HepG2 (cell line): ENCODE measurements at regions not wholly inside any gene's neighbourhood (a gene's known extent, or its start where the extent isn't known, plus 50 kb on each side); places are given as distances from the start of the nearest gene placed in this dataset.

Source experiments
- ATAC-seq: fragments of 200-7000 bp; cut with Tn5 transposase; 3 replicates; pipeline ENCODE4 v1.9.1; 2020; ENCODE audit warnings: mild to moderate bottlenecking, moderate library complexity
- BruUV-seq: library from RNA; stranded (reverse); fragments of 400-500 nt; replicated peaks from 2 replicates; lab custom pipeline; 2021; lab: Mats Ljungman, UMichigan
- CTCF ChIA-PET: fragments of 300-600 bp; formaldehyde crosslinking; extraction: SDS; loops from one replicate; lab custom pipeline; 2021; ENCODE audit warnings: low total read pairs, inconsistent platforms, low intra/inter-chr PET ratio; lab: Yijun Ruan, JAX
- POLR2A ChIA-PET: fragments of 350-600 bp; sonication (Branson Sonifier 250); formaldehyde crosslinking; loops from one replicate; lab custom pipeline; 2020; ENCODE audit warnings: antibody characterized with exemption, inconsistent platforms; lab: Yijun Ruan, JAX
- DNase-seq: peaks from one replicate; pipeline ENCODE4 v3.0.0-alpha.2; 2015; ENCODE audit warnings: low spot score
- FAIRE-seq: peaks from 3 replicates; lab custom pipeline; 2011; peaks lifted over from hg19 to GRCh38; lab: Jason Lieb, UNC
- H2AFZ ChIP-seq: one replicate; pipeline ENCODE4 v1.6.1; 2011; ENCODE audit warnings: low read length, inconsistent platforms
- H3K27ac ChIP-seq: fragments of 300-600 bp; 3 replicates; pipeline ENCODE4 v1.8.0; 2011; ENCODE audit warnings: mixed run types, mild to moderate bottlenecking, mixed read lengths, low read length, inconsistent platforms; ENCODE audit not compliant: insufficient read depth; ENCODE audit errors: extremely low read length
- H3K27me3 ChIP-seq, 2 experiments: fragments of 200-600 bp in 1 of 2; 2 replicates in 1 of 2; 3 replicates in 1 of 2; pipeline versions ENCODE4 v1.6.0 to v1.8.0; 2011; ENCODE audit warnings: low read length in 2 of 2, mild to moderate bottlenecking in 2 of 2, moderate library complexity in 2 of 2, inconsistent platforms in 1 of 2; ENCODE audit not compliant: insufficient read depth in 2 of 2, control insufficient read depth in 1 of 2
- H3K36me3 ChIP-seq, 2 experiments: fragments of 200-600 bp in 1 of 2; replicated peaks in 1 of 2; 2 replicates in 1 of 2; 3 replicates in 1 of 2; pipeline versions ENCODE4 v1.5.1 to v1.8.0; 2011; ENCODE audit warnings: low read length in 2 of 2, inconsistent platforms in 1 of 2; ENCODE audit not compliant: insufficient read depth in 2 of 2, control insufficient read depth in 1 of 2
- H3K4me1 ChIP-seq: 2 replicates; pipeline ENCODE4 v1.5.1; 2012; ENCODE audit warnings: low read length, inconsistent platforms; ENCODE audit not compliant: insufficient read depth
- H3K4me2 ChIP-seq: 2 replicates; pipeline ENCODE4 v1.6.0; 2011; ENCODE audit warnings: low read depth, low read length, inconsistent platforms
- H3K4me3 ChIP-seq, 3 experiments: fragments of 200-600 bp in 1 of 3; sonication (generic), shearing (Covaris generic) in 1 of 3; replicated peaks in 1 of 3; 2 replicates each; pipeline ENCODE4 v1.5.1; 2011 to 2016; ENCODE audit warnings: low read length in 3 of 3, inconsistent platforms in 2 of 3, low read depth in 2 of 3, mild to moderate bottlenecking in 2 of 3, control low read depth in 1 of 3, mixed read lengths in 1 of 3; ENCODE audit not compliant: insufficient read depth in 1 of 3
- H3K79me2 ChIP-seq: one replicate; pipeline ENCODE4 v1.6.1; 2011; ENCODE audit warnings: low read length, inconsistent platforms; ENCODE audit not compliant: insufficient read depth
- H3K9ac ChIP-seq: 2 replicates; pipeline ENCODE4 v1.6.0; 2011; ENCODE audit warnings: mild to moderate bottlenecking, low read depth, low read length, inconsistent platforms; ENCODE audit not compliant: insufficient read depth
- H3K9me3 ChIP-seq: 2 replicates; pipeline ENCODE4 v1.5.1; 2012; ENCODE audit warnings: mild to moderate bottlenecking, low read length
- H4K20me1 ChIP-seq: 2 replicates; pipeline ENCODE4 v1.6.0; 2011; ENCODE audit warnings: inconsistent platforms, mild to moderate bottlenecking, low read length, moderate library complexity; ENCODE audit not compliant: insufficient read depth
- BCL6 ChIP-seq: IDR thresholded peaks from 2 replicates; pipeline ENCODE4 v1.6.1; 2016; ENCODE audit warnings: missing genetic modification reagents, missing compliant biosample characterization
- PRPF4 ChIP-seq: fragments of 200-400 bp; formaldehyde crosslinking; IDR thresholded peaks from 2 replicates; pipeline ENCODE4 v1.6.1; 2016; ENCODE audit warnings: low read length, low read depth; ENCODE audit not compliant: poor library complexity, severe bottlenecking
- RFXANK ChIP-seq: IDR thresholded peaks from 2 replicates; pipeline ENCODE4 v1.6.1; 2016
- RXRB ChIP-seq: IDR thresholded peaks from 2 replicates; pipeline ENCODE4 v1.6.1; 2016; ENCODE audit warnings: borderline replicate concordance, missing genetic modification reagents, missing compliant biosample characterization
- SMARCE1 ChIP-seq: fragments of 450-650 bp; IDR thresholded peaks from 2 replicates; pipeline ENCODE4 v1.6.1; 2017; ENCODE audit warnings: borderline replicate concordance
- ZBTB38 ChIP-seq: sonication (generic); formaldehyde crosslinking; IDR thresholded peaks from 2 replicates; pipeline ENCODE4 v1.5.1; 2020; ENCODE audit warnings: mild to moderate bottlenecking, missing genetic modification reagents
- ZBTB7A ChIP-seq: sonication (generic); formaldehyde crosslinking; IDR thresholded peaks from 2 replicates; pipeline ENCODE4 v1.8.0; 2022; ENCODE audit warnings: mild to moderate bottlenecking, missing genetic modification reagents
- ZMYM2 ChIP-seq: sonication (generic); formaldehyde crosslinking; IDR thresholded peaks from 2 replicates; pipeline ENCODE4 v1.8.0; 2022; ENCODE audit warnings: mild to moderate bottlenecking, missing genetic modification reagents
- ZNF788 ChIP-seq: sonication (generic); formaldehyde crosslinking; IDR thresholded peaks from 2 replicates; pipeline ENCODE4 v1.5.0; 2020; ENCODE audit warnings: mild to moderate bottlenecking, missing genetic modification reagents, borderline replicate concordance
- WGBS: methylation state at CpG from one replicate; pipeline ENCODE4 v1.1.6; 2017; ENCODE audit warnings: low lambda C conversion rate; 5-methylcytosine and 5-hydroxymethylcytosine counted together
- in situ Hi-C: cut with HindIII; loops from 2 replicates; pipeline ENCODE4 v1.10.0; 2017; ENCODE audit warnings: low pct_unique_long_range_greater_than_20kb; ENCODE audit not compliant: extremely low pct_ligation_motif_present
- intact Hi-C: fragments of 100-400 bp; cut with micrococcal nuclease; formaldehyde crosslinking; loops from one replicate; pipeline ENCODE4 v1.10.0; 2022; ENCODE audit not compliant: unreplicated experiment
- TF ChIP-seq, protein P1 (sequence below): sonication (generic); formaldehyde crosslinking; IDR thresholded peaks from 2 replicates; pipeline ENCODE4 v1.4.0; 2020; ENCODE audit warnings: mild to moderate bottlenecking, low read depth, missing genetic modification reagents
- TF ChIP-seq, protein P2 (sequence below): sonication (generic); formaldehyde crosslinking; IDR thresholded peaks from 2 replicates; pipeline ENCODE4 v1.8.0; 2022; ENCODE audit warnings: missing genetic modification reagents, mild to moderate bottlenecking, borderline replicate concordance

DNA sequence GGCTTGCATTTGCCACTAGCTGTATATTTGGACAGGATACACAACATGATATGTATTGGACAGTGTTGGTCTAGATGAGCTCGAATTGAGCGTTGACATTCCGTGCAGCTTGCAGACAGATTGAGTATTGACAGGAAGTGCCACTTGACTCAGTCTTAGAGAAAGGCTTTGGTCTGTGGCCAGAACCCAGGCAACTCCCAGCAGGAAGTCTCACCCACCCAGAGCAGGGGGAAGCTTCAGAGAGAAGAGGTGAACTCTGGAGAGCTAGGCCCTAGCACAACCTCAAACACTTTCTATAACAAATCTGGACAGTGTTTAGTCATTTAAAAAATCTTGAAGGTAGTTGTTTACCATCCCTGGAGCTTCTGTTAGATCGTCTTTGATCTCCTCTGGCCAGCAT lies 280.5 kb downstream of the FBXW7 start:
- Histone ChIP-seq H3K27ac (no peak overlapping the region), H3K4me2 (no peak overlapping the region), H3K4me3 (no peak overlapping the region), H3K4me1 (peaks cover 17% of the 10 kb centered on the region), H2AFZ (no peak overlapping the region), H3K79me2 (no peaks in the 10 kb centered on the region), H3K36me3 (no peaks in the 10 kb centered on the region), H3K9me3 (no peaks in the 10 kb centered on the region), H4K20me1 (no peaks in the 10 kb centered on the region), H3K27me3 (no peaks in the 10 kb centered on the region), H3K9ac (no peak overlapping the region)
- no TSS peak for BruUV-seq
- ChIA-PET POLR2A (no interaction called here), CTCF (no interaction called here)
- WGBS: 17% methylated on average over 4 of the region's 4 CpGs
- intact Hi-C loops: no loop called here
- FAIRE-seq: no peak
- in situ Hi-C loops: no loop called here
- DNase-seq: no peak
- TF ChIP-seq RXRB (CRISPR knock-in tag) (no peak), BCL6 (peak; percentile 55; the same call in 1 of the 2 replicates)
- no peak for ATAC-seq

DNA sequence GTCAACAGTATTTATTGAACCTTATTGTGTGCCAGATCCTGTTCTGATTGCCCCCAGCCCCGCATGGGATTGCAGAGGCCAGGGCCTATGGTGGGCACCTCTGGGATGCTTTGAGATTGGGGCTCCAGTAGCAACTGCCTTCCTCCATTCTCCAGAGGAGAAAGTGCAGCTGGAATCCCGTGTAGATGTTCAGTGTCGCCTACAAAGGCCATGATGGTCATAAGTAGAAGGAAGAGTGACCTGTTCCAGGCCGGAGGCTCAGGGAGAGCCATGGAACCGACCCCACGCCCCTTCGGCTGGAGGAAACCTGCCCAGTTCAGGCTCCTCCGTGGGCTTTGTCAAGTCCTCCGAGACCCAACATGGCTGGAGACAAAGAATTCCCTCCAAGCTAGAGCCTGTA lies 287.5 kb downstream of the FBXW7 start:
- Histone ChIP-seq H4K20me1 (no peaks in the 10 kb centered on the region), H3K27ac (no peak overlapping the region), H3K9ac (no peak overlapping the region), H3K36me3 (no peaks in the 10 kb centered on the region), H3K4me3 (no peak overlapping the region), H2AFZ (no peak overlapping the region), H3K9me3 (no peaks in the 10 kb centered on the region), H3K79me2 (no peaks in the 10 kb centered on the region), H3K4me1 (no peaks in the 10 kb centered on the region), H3K4me2 (no peak overlapping the region), H3K27me3 (peaks cover 0 to 22% of the 10 kb centered on the region in 2 experiments; a peak in 3 of 5 replicates)
- ATAC-seq: no peak
- intact Hi-C loops (no loop called here), in situ Hi-C loops (no loop called here)
- TF ChIP-seq, protein P1, sequence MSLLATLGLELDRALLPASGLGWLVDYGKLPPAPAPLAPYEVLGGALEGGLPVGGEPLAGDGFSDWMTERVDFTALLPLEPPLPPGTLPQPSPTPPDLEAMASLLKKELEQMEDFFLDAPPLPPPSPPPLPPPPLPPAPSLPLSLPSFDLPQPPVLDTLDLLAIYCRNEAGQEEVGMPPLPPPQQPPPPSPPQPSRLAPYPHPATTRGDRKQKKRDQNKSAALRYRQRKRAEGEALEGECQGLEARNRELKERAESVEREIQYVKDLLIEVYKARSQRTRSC (CRISPR knock-in tag): no peak
- TF ChIP-seq SMARCE1 (no peak), RFXANK (no peak), ZBTB7A (CRISPR knock-in tag) (no peak), PRPF4 (no peak), ZBTB38 (CRISPR knock-in tag) (no peak), ZNF788 (no peak), ZMYM2 (CRISPR knock-in tag) (no peak)
- TF ChIP-seq, protein P2, sequence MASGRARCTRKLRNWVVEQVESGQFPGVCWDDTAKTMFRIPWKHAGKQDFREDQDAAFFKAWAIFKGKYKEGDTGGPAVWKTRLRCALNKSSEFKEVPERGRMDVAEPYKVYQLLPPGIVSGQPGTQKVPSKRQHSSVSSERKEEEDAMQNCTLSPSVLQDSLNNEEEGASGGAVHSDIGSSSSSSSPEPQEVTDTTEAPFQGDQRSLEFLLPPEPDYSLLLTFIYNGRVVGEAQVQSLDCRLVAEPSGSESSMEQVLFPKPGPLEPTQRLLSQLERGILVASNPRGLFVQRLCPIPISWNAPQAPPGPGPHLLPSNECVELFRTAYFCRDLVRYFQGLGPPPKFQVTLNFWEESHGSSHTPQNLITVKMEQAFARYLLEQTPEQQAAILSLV (CRISPR knock-in tag): no peak
- no peak for DNase-seq
- ChIA-PET POLR2A (no interaction called here), CTCF (no interaction called here)
- FAIRE-seq: no peak
- WGBS: 16% methylated on average over 9 of the region's 9 CpGs
- BruUV-seq: no TSS peak
